SK-N-SH treated with all-trans-retinoic acid at 6 μM for 48 hours (cell line): ENCODE measurements at regions not wholly inside any gene's neighbourhood (a gene's known extent, or its start where the extent isn't known, plus 50 kb on each side); places are given as distances from the start of the nearest gene placed in this dataset.
"Not testable (repeated sequence)": the region's sequence is repeated elsewhere in the genome, so short reads cannot be mapped to it uniquely, and the experiment has no call there.

Experiments
- ATAC-seq: fragments of 200-7000 bp; cut with Tn5 transposase; 3 replicates; pipeline ENCODE4 v1.9.1; 2020; ENCODE audit warnings: mild to moderate bottlenecking, moderate library complexity
- ARNTL ChIP-seq: fragments of 450-650 bp; formaldehyde crosslinking; IDR thresholded peaks from 2 replicates; pipeline ENCODE4 v1.5.0; 2020; ENCODE audit warnings: low read depth, mild to moderate bottlenecking, moderate library complexity, borderline replicate concordance
- BACH2 ChIP-seq: fragments of 250-450 bp; sonication (Bioruptor Pico); IDR thresholded peaks from 2 replicates; pipeline ENCODE4 v1.9.0; 2021; ENCODE audit warnings: mild to moderate bottlenecking, borderline replicate concordance
- CREB5 ChIP-seq: fragments of 250-450 bp; sonication (Bioruptor Pico); IDR thresholded peaks from 2 replicates; pipeline ENCODE4 v1.5.1; 2020; ENCODE audit warnings: low read depth, mild to moderate bottlenecking, moderate library complexity
- CSDC2 ChIP-seq: fragments of 250-450 bp; sonication (Bioruptor Pico); IDR thresholded peaks from 2 replicates; pipeline ENCODE4 v1.5.0; 2020; ENCODE audit warnings: mild to moderate bottlenecking, moderate library complexity
- GLIS3 ChIP-seq: fragments of 250-450 bp; sonication (Bioruptor Pico); IDR thresholded peaks from 2 replicates; pipeline ENCODE4 v1.5.0; 2020; ENCODE audit warnings: mild to moderate bottlenecking, moderate library complexity
- OSR1 ChIP-seq: fragments of 250-450 bp; sonication (Bioruptor Pico); IDR thresholded peaks from 2 replicates; pipeline ENCODE4 v1.8.0; 2022; ENCODE audit warnings: moderate library complexity, mild to moderate bottlenecking, inconsistent platforms
- PPARA ChIP-seq: fragments of 250-450 bp; sonication (Bioruptor Pico); IDR thresholded peaks from 2 replicates; pipeline ENCODE4 v1.5.0; 2020; ENCODE audit warnings: mild to moderate bottlenecking, borderline replicate concordance
- RARB ChIP-seq: fragments of 250-450 bp; sonication (Bioruptor Pico); IDR thresholded peaks from 2 replicates; pipeline ENCODE4 v1.8.0; 2021; ENCODE audit warnings: mild to moderate bottlenecking, moderate library complexity
- TCF4 ChIP-seq: fragments of 250-450 bp; sonication (Bioruptor Pico); IDR thresholded peaks from 2 replicates; pipeline ENCODE4 v1.8.0; 2021; ENCODE audit warnings: mild to moderate bottlenecking, moderate library complexity, borderline replicate concordance
- TOX ChIP-seq: fragments of 250-450 bp; sonication (Bioruptor Pico); IDR thresholded peaks from 2 replicates; pipeline ENCODE4 v1.8.0; 2021; ENCODE audit warnings: mild to moderate bottlenecking, moderate library complexity, borderline replicate concordance
- ZC3H10 ChIP-seq: fragments of 250-450 bp; sonication (Bioruptor Pico); IDR thresholded peaks from 2 replicates; pipeline ENCODE4 v1.5.1; 2021; ENCODE audit warnings: mild to moderate bottlenecking, moderate library complexity
- ZFP30 ChIP-seq: fragments of 450-650 bp; formaldehyde crosslinking; IDR thresholded peaks from 2 replicates; pipeline ENCODE4 v1.5.0; 2022; ENCODE audit warnings: mild to moderate bottlenecking, moderate library complexity
- ZNF565 ChIP-seq: fragments of 450-650 bp; formaldehyde crosslinking; conservative IDR thresholded peaks from 2 replicates; pipeline ENCODE4 v1.5.0; 2020; ENCODE audit warnings: low read depth, mild to moderate bottlenecking, moderate library complexity
- ZNF70 ChIP-seq: fragments of 450-650 bp; formaldehyde crosslinking; IDR thresholded peaks from 2 replicates; pipeline ENCODE4 v1.5.0; 2020; ENCODE audit warnings: mild to moderate bottlenecking, moderate library complexity
- ZNF8 ChIP-seq: fragments of 450-650 bp; formaldehyde crosslinking; IDR thresholded peaks from 2 replicates; pipeline ENCODE4 v1.5.0; 2020; ENCODE audit warnings: mild to moderate bottlenecking, moderate library complexity
- TF ChIP-seq, protein P1 (sequence below): fragments of 250-450 bp; sonication (Bioruptor Pico); IDR thresholded peaks from 2 replicates; pipeline ENCODE4 v1.5.1; 2021; ENCODE audit warnings: mild to moderate bottlenecking, moderate library complexity
- TF ChIP-seq, protein P2 (sequence below): fragments of 250-450 bp; sonication (Bioruptor Pico); IDR thresholded peaks from 2 replicates; pipeline ENCODE4 v1.8.0; 2021; ENCODE audit warnings: low read depth, mild to moderate bottlenecking, moderate library complexity, borderline replicate concordance
- TF ChIP-seq, protein P3 (sequence below): fragments of 250-450 bp; sonication (Bioruptor Pico); IDR thresholded peaks from 2 replicates; pipeline ENCODE4 v1.8.0; 2020; ENCODE audit warnings: mild to moderate bottlenecking, moderate library complexity, borderline replicate concordance

GRCh38 chr4:164096766-164097518 lies 602.5 kb downstream of the TMA16 start:
- TF ChIP-seq ZFP30 (CRISPR knock-in tag): no peak
- TF ChIP-seq, protein P1, sequence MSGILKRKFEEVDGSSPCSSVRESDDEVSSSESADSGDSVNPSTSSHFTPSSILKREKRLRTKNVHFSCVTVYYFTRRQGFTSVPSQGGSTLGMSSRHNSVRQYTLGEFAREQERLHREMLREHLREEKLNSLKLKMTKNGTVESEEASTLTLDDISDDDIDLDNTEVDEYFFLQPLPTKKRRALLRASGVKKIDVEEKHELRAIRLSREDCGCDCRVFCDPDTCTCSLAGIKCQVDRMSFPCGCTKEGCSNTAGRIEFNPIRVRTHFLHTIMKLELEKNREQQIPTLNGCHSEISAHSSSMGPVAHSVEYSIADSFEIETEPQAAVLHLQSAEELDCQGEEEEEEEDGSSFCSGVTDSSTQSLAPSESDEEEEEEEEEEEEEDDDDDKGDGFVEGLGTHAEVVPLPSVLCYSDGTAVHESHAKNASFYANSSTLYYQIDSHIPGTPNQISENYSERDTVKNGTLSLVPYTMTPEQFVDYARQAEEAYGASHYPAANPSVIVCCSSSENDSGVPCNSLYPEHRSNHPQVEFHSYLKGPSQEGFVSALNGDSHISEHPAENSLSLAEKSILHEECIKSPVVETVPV: no peak

GRCh38 chr4:164100741-164101365 lies 606.4 kb downstream of the TMA16 start:
- not testable (repeated sequence) for ATAC-seq

More at GRCh38 chr4:164096766-164097518, 602.5 kb downstream of the TMA16 start:
- ATAC-seq: no peak

GRCh38 chr4:164108971-164109370 lies 614.5 kb downstream of the TMA16 start:
- no peak for ATAC-seq
- TF ChIP-seq ZNF8: no peak
- no peak for TF ChIP-seq PPARA (CRISPR knock-in tag)
- TF ChIP-seq, protein P2, sequence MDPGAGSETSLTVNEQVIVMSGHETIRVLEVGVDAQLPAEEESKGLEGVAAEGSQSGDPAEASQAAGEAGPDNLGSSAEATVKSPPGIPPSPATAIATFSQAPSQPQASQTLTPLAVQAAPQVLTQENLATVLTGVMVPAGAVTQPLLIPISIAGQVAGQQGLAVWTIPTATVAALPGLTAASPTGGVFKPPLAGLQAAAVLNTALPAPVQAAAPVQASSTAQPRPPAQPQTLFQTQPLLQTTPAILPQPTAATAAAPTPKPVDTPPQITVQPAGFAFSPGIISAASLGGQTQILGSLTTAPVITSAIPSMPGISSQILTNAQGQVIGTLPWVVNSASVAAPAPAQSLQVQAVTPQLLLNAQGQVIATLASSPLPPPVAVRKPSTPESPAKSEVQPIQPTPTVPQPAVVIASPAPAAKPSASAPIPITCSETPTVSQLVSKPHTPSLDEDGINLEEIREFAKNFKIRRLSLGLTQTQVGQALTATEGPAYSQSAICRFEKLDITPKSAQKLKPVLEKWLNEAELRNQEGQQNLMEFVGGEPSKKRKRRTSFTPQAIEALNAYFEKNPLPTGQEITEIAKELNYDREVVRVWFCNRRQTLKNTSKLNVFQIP: no peak
- TF ChIP-seq, protein P3, sequence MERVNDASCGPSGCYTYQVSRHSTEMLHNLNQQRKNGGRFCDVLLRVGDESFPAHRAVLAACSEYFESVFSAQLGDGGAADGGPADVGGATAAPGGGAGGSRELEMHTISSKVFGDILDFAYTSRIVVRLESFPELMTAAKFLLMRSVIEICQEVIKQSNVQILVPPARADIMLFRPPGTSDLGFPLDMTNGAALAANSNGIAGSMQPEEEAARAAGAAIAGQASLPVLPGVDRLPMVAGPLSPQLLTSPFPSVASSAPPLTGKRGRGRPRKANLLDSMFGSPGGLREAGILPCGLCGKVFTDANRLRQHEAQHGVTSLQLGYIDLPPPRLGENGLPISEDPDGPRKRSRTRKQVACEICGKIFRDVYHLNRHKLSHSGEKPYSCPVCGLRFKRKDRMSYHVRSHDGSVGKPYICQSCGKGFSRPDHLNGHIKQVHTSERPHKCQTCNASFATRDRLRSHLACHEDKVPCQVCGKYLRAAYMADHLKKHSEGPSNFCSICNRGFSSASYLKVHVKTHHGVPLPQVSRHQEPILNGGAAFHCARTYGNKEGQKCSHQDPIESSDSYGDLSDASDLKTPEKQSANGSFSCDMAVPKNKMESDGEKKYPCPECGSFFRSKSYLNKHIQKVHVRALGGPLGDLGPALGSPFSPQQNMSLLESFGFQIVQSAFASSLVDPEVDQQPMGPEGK (CRISPR knock-in tag): no peak
- no peak for TF ChIP-seq TOX (CRISPR knock-in tag)
- no peak for TF ChIP-seq RARB (CRISPR knock-in tag)
- TF ChIP-seq ZC3H10 (CRISPR knock-in tag): no peak
- TF ChIP-seq TCF4 (CRISPR knock-in tag): no peak
- no peak for TF ChIP-seq ARNTL (CRISPR knock-in tag)
- TF ChIP-seq ZNF70 (CRISPR knock-in tag): no peak
- no peak for TF ChIP-seq BACH2 (CRISPR knock-in tag)
- TF ChIP-seq, all 23 proteins: peak for 0

DNA sequence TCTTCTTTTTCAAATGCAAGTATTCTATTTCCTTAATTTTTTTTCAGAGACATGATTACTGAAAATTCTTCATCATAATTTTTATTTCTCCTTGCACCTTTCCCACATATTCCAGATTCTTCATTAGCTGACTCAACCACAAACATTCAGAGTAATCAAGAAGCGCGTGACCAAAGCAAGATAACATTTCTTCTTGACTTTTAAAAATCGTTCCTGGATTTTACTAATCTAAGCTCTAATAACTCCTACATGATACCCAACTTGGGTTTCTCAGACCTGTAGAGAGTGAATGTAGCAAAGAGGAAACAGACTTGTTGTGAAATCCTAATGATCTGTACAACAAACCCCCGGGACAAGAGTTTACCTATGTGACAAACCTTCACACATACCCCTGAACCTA lies 615.0 kb downstream of the TMA16 start:
- TF ChIP-seq ZNF70 (CRISPR knock-in tag) (no peak), ZNF565 (CRISPR knock-in tag) (no peak), TOX (CRISPR knock-in tag) (no peak), ARNTL (CRISPR knock-in tag) (no peak), OSR1 (no peak), CREB5 (no peak), GLIS3 (CRISPR knock-in tag) (no peak), ZC3H10 (CRISPR knock-in tag) (no peak), CSDC2 (CRISPR knock-in tag) (no peak)
- TF ChIP-seq, protein P3 (CRISPR knock-in tag): no peak
- TF ChIP-seq, protein P2: no peak
- ATAC-seq: no peak
